GM10266 (cell line): ENCODE measurements at regions not wholly inside any gene's neighbourhood (a gene's known extent, or its start where the extent isn't known, plus 50 kb on each side); places are given as distances from the start of the nearest gene placed in this dataset.

Experiments used
- DNase-seq: peaks from one replicate; pipeline ENCODE4 v3.0.0; 2012; ENCODE audit errors: extremely low spot score
- CTCF ChIP-seq: IDR thresholded peaks from 2 replicates; pipeline ENCODE4 v1.5.1; 2012; ENCODE audit warnings: mild to moderate bottlenecking, low read depth; ENCODE audit not compliant: control insufficient read depth, insufficient read depth; ENCODE audit errors: missing control alignments

- TF ChIP-seq CTCF = no peak
- DNase-seq = no peak
Observed at GRCh38 chr18:75839041-75839440, 411.5 kb upstream of the SMIM21 start.

- no peak for TF ChIP-seq CTCF
Observed at GRCh38 chr18:75837316-75837715, 409.8 kb upstream of the SMIM21 start.

GRCh38 chr18:75836516-75836915 lies 409.0 kb upstream of the SMIM21 start:
- no peak for DNase-seq
- no peak for TF ChIP-seq CTCF

More at GRCh38 chr18:75837316-75837715, 409.8 kb upstream of the SMIM21 start:
- no peak for DNase-seq

GRCh38 chr18:75831960-75832359 lies 404.5 kb upstream of the SMIM21 start:
- DNase-seq = no peak

GRCh38 chr18:75830828-75831227 lies 403.3 kb upstream of the SMIM21 start:
- no peak for TF ChIP-seq CTCF
- DNase-seq = no peak

More at GRCh38 chr18:75831960-75832359, 404.5 kb upstream of the SMIM21 start:
- TF ChIP-seq CTCF = no peak

- TF ChIP-seq CTCF = no peak
- DNase-seq = no peak
Observed at GRCh38 chr18:75829091-75829490, 401.6 kb upstream of the SMIM21 start.

GRCh38 chr18:75828379-75828778 lies 400.9 kb upstream of the SMIM21 start:
- DNase-seq = no peak
- no peak for TF ChIP-seq CTCF
